ENCODE measurements at regions not wholly inside any gene's neighbourhood (a gene's known extent, or its start where the extent isn't known, plus 50 kb on each side); places are given as distances from the start of the nearest gene placed in this dataset.

- TF ChIP-seq CTCF (IDR thresholded peaks at IDR 0.05) (no peak), MAX (CRISPR knock-in tag; IDR thresholded peaks at IDR 0.05) (no peak), ZNF121 (CRISPR knock-in tag; IDR thresholded peaks at IDR 0.05) (no peak), CREB1 (CRISPR knock-in tag; IDR thresholded peaks at IDR 0.05) (no peak), NFYB (CRISPR knock-in tag; conservative IDR thresholded peaks at IDR 0.05; ENCODE audit: low read depth) (no peak), ATF2 (CRISPR knock-in tag; IDR thresholded peaks at IDR 0.05; ENCODE audit: borderline replicate concordance, low read depth) (no peak), NR3C1 (CRISPR knock-in tag; conservative IDR thresholded peaks at IDR 0.05; ENCODE audit: low read depth) (no peak), JUN (CRISPR knock-in tag; IDR thresholded peaks at IDR 0.05) (no peak), GABPB1 (CRISPR knock-in tag; IDR thresholded peaks at IDR 0.05) (no peak), USF2 (CRISPR knock-in tag; IDR thresholded peaks at IDR 0.05) (no peak), MLX (CRISPR knock-in tag; IDR thresholded peaks at IDR 0.05) (no peak), ARID4B (CRISPR knock-in tag; IDR thresholded peaks at IDR 0.05; ENCODE audit: borderline replicate concordance) (no peak)
Observed at GRCh38 chr12:118853634-118854033, 127.7 kb upstream of the SRRM4 start.
